ENCODE measurements at regions not wholly inside any gene's neighbourhood (a gene's known extent, or its start where the extent isn't known, plus 50 kb on each side); places are given as distances from the start of the nearest gene placed in this dataset.
A peak's percentile ranks its signal among the peaks of the same experiment; 100 is the strongest.

DNA sequence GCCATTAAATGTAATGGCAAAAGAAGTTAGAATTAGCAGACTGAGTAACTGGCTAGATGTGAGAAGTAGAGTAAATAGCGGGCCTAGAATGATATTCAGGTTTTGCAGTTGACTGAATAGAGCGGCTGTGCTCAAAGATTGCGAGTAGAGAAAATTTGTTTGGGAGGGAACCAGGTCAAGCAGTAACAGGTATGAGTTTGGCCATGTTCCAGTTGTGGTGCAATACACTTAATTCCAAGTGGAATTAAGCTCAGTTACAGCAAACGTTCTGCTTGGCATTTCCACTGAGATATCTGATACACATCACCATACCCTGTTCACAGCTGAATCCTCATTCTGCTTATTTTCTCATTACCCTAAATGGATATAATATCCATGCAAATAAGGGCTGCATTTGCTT, 1382.9 kb downstream of the MRPL39 start:
- no peak for DNase-seq (ENCODE audit: low read depth, low spot score)
- TF ChIP-seq CTCF (IDR thresholded peaks at IDR 0.05; ENCODE audit: low read depth, low read length) = no peak
- no peak overlapping the region for H3K4me3 ChIP-seq (ENCODE audit: low read depth, low read length)
- in situ Hi-C loops (cut with HindIII; ENCODE audit: low sequenced_read_pairs) = no loop called here

- in situ Hi-C loops (cut with HindIII; ENCODE audit: low sequenced_read_pairs) = no loop called here
- DNase-seq (ENCODE audit: low read depth, low spot score) = peak; percentile 2
Measured at GRCh38 chr21:24223624-24224023, 1383.7 kb downstream of the MRPL39 start.

DNA sequence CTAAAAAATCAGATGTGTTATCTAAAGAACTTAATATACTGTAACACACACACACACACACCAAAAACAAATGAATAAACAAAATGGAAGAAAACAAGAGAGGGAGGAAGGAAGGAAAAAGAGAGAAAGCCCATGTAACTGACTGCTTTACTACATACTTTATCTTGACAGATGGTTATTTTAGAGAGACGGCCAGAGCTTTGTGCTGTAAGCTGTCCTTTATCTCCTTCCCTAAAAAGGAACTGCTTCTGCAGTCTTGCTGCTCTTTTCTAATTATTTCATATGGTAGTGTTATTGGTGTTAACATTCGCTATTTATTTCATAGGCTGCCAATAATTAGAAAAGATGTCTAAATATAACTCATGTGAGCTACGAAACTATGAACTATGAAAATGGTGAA, 1384.6 kb downstream of the MRPL39 start:
- TF ChIP-seq CTCF (IDR thresholded peaks at IDR 0.05; ENCODE audit: low read depth, low read length) = no peak
- no peak overlapping the region for H3K4me3 ChIP-seq (ENCODE audit: low read depth, low read length)
- in situ Hi-C loops (cut with HindIII; ENCODE audit: low sequenced_read_pairs) = no loop called here
- DNase-seq (ENCODE audit: low read depth, low spot score) = no peak

More at GRCh38 chr21:24223624-24224023, 1383.7 kb downstream of the MRPL39 start:
- H3K4me3 ChIP-seq (ENCODE audit: low read depth, low read length) = no peak overlapping the region
- no peak for TF ChIP-seq CTCF (IDR thresholded peaks at IDR 0.05; ENCODE audit: low read depth, low read length)

GRCh38 chr21:24220446-24220845, 1386.8 kb downstream of the MRPL39 start:
- no peak overlapping the region for H3K4me3 ChIP-seq (ENCODE audit: low read depth, low read length)
- no peak for TF ChIP-seq CTCF (IDR thresholded peaks at IDR 0.05; ENCODE audit: low read depth, low read length)
- no peak for DNase-seq (ENCODE audit: low read depth, low spot score)
- in situ Hi-C loops (cut with HindIII; ENCODE audit: low sequenced_read_pairs) = no loop called here

DNA sequence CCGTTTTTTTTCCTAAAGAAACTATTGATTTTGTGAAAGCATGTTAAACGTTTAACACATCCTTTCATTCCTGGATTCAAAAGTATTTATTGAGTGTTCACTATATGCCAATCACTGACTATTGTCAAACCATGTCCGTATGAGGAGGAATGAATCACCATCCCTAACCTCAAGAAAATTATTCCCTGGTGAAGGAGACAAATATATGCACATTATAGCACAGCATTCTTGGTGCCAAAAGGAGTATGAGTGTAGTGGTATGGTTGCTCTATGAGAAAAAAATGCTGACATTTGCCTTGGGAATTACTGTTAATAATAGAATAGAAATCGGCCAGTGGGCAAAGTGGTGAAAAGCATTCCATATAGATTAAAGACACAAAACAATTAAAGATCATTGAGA, 1390.1 kb downstream of the MRPL39 start:
- in situ Hi-C loops (cut with HindIII; ENCODE audit: low sequenced_read_pairs) = no loop called here
- DNase-seq (ENCODE audit: low read depth, low spot score) = no peak

GRCh38 chr21:24210130-24210529, 1397.2 kb downstream of the MRPL39 start:
- no peak overlapping the region for H3K4me3 ChIP-seq (ENCODE audit: low read depth, low read length)
- TF ChIP-seq CTCF (IDR thresholded peaks at IDR 0.05; ENCODE audit: low read depth, low read length) = no peak
- no peak for DNase-seq (ENCODE audit: low read depth, low spot score)
- in situ Hi-C loops (cut with HindIII; ENCODE audit: low sequenced_read_pairs) = no loop called here

More for the DNA sequence above, 1390.1 kb downstream of the MRPL39 start:
- H3K4me3 ChIP-seq (ENCODE audit: low read depth, low read length) = no peak overlapping the region
- TF ChIP-seq CTCF (IDR thresholded peaks at IDR 0.05; ENCODE audit: low read depth, low read length) = no peak
